Calu3 (cell line): ENCODE measurements at regions not wholly inside any gene's neighbourhood (a gene's known extent, or its start where the extent isn't known, plus 50 kb on each side); places are given as distances from the start of the nearest gene placed in this dataset.
A peak's percentile ranks its signal among the peaks of the same experiment; 100 is the strongest.

ENCODE experiments used
- BruUV-seq: library from RNA; stranded (reverse); fragments of 400-500 nt; replicated peaks from 2 replicates; lab custom pipeline; 2021; lab: Mats Ljungman, UMichigan
- CTCF ChIA-PET: fragments of 300-600 bp; sonication (Branson Sonifier 250); formaldehyde crosslinking; loops from one replicate; lab custom pipeline; 2022; ENCODE audit warnings: antibody characterized with exemption; lab: Charles Lee
- DNase-seq: peaks from one replicate; pipeline ENCODE4 v3.0.0; 2022
- H3K27ac Mint-ChIP-seq: one replicate; pipeline ENCODE4 v1.8.0; 2022; ENCODE audit warnings: mixed read lengths; ENCODE audit not compliant: unreplicated experiment
- H3K27me3 Mint-ChIP-seq: one replicate; pipeline ENCODE4 v1.8.0; 2022; ENCODE audit warnings: mixed read lengths; ENCODE audit not compliant: unreplicated experiment
- H3K36me3 Mint-ChIP-seq: one replicate; pipeline ENCODE4 v1.8.0; 2022; ENCODE audit warnings: mild to moderate bottlenecking, moderate library complexity, mixed read lengths; ENCODE audit not compliant: insufficient read depth, unreplicated experiment
- H3K4me1 Mint-ChIP-seq: one replicate; pipeline ENCODE4 v1.8.0; 2022; ENCODE audit warnings: mild to moderate bottlenecking, low read depth, mixed read lengths; ENCODE audit not compliant: unreplicated experiment
- H3K4me3 Mint-ChIP-seq: one replicate; pipeline ENCODE4 v1.8.0; 2022; ENCODE audit warnings: mild to moderate bottlenecking, low read depth, moderate library complexity, mixed read lengths; ENCODE audit not compliant: unreplicated experiment
- H3K9me3 Mint-ChIP-seq: one replicate; pipeline ENCODE4 v1.8.0; 2022; ENCODE audit warnings: low read depth, mixed read lengths; ENCODE audit not compliant: unreplicated experiment
- intact Hi-C: fragments of 100-400 bp; cut with micrococcal nuclease; formaldehyde crosslinking; loops from one replicate; pipeline ENCODE4 v1.10.0; 2022; ENCODE audit not compliant: unreplicated experiment
- TF ChIP-seq, protein P1 (sequence below): fragments of 200-600 bp; IDR thresholded peaks from one replicate; pipeline ENCODE4 v1.8.0; 2022; ENCODE audit warnings: antibody characterized with exemption; ENCODE audit not compliant: unreplicated experiment

DNA sequence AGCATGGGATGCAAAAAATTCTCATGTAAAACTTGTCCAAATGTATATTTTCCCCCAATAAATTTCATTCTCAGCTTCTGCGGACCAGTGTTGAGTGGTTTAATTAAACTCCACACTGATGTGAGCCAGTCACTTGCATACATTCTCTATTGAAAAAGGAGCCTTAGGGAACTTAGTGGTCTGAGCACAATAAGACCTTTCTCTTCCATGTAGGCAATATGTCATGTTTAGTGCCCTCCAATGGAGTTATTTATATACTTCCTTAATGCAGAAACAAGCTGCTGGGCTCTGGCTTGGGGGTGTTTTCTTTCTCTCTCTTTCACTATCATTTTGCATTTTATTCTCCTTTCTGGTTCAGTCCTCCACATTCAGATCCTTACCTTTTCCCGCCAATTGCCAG lies 196.9 kb downstream of the ANAPC10 start:
- no TSS peak for BruUV-seq
- no peaks in the 10 kb centered on the region for H3K9me3 Mint-ChIP-seq
- no peak overlapping the region for H3K27ac Mint-ChIP-seq
- intact Hi-C loops: no loop called here
- no peaks in the 10 kb centered on the region for H3K36me3 Mint-ChIP-seq
- no peak for DNase-seq
- TF ChIP-seq, protein P1, sequence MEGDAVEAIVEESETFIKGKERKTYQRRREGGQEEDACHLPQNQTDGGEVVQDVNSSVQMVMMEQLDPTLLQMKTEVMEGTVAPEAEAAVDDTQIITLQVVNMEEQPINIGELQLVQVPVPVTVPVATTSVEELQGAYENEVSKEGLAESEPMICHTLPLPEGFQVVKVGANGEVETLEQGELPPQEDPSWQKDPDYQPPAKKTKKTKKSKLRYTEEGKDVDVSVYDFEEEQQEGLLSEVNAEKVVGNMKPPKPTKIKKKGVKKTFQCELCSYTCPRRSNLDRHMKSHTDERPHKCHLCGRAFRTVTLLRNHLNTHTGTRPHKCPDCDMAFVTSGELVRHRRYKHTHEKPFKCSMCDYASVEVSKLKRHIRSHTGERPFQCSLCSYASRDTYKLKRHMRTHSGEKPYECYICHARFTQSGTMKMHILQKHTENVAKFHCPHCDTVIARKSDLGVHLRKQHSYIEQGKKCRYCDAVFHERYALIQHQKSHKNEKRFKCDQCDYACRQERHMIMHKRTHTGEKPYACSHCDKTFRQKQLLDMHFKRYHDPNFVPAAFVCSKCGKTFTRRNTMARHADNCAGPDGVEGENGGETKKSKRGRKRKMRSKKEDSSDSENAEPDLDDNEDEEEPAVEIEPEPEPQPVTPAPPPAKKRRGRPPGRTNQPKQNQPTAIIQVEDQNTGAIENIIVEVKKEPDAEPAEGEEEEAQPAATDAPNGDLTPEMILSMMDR: no peak
- no peak overlapping the region for H3K4me3 Mint-ChIP-seq
- CTCF ChIA-PET: no interaction called here
- H3K4me1 Mint-ChIP-seq: peaks cover 22% of the 10 kb centered on the region
- no peaks in the 10 kb centered on the region for H3K27me3 Mint-ChIP-seq

DNA sequence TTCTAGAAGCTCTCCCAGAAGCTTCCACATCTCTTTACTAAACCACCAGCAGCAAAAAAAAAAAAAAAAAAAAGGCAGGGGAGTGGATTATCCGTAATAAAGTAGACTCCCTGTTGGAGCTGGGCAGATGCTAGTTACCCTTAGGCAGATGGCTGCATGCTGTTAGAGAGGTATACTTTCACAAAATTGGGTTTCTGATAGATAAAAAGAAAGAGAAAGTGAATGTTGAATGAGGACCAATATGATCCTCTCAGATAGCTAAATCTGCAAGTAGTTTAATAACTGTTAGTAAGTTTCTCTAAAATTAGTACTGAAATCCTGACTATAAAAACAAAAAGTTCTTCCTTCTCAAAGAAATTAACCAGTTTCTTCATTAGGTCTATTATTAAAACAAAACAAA lies 195.4 kb downstream of the ANAPC10 start:
- peaks cover 35% of the 10 kb centered on the region for H3K4me1 Mint-ChIP-seq
- DNase-seq: no peak
- H3K27ac Mint-ChIP-seq: no peak overlapping the region
- TF ChIP-seq, protein P1: no peak
- no TSS peak for BruUV-seq
- no peak overlapping the region for H3K4me3 Mint-ChIP-seq
- peaks cover 4% of the 10 kb centered on the region for H3K9me3 Mint-ChIP-seq
- CTCF ChIA-PET: interaction anchor here (0.6 to 1.2 kb wide), 3 partner anchors 18 to 1150 kb away, joined by 4 to 8 read pairs (median 8); partner anchors contain the start of gene ANAPC10
- no peaks in the 10 kb centered on the region for H3K36me3 Mint-ChIP-seq
- no peaks in the 10 kb centered on the region for H3K27me3 Mint-ChIP-seq
- intact Hi-C loops: no loop called here

DNA sequence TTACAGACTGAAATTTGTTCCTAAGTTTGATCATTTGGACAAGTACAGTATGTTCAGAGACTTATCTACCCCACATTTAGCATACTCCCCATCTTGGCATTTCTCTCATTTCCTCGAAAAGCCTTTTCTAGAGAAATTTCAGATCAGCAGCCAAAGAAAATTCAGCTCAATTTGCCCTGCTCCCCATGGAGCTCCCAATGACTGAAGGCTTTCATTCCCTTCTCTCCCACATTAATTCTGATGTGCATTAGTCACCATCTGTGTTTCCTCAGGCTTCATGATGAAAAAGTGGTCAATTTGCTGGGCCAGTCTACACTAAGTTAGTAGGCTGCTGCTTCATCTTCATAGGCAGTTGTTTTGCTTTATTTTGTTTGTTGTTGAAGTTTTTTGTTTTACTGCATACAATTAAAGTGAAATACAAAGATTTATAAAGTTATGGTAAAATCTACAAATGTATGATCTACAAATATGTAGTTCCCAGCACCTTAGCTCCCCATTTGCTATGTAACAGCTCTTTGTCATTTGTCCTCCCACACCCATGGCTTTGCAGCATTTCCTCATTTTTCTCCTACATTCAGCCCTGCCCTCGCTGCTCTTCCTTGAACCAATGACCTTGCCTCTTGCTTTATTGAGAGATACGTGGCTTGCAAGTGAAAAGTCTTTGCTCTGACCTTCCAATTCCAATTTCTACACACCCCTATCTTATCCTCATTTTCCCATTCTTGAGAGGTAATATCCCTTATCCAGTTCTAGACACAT lies 193.9 kb downstream of the ANAPC10 start:
- H3K9me3 Mint-ChIP-seq: peaks cover 4% of the 10 kb centered on the region
- no TSS peak for BruUV-seq
- TF ChIP-seq, protein P1: no peak
- intact Hi-C loops: no loop called here
- H3K4me1 Mint-ChIP-seq: peaks cover 36% of the 10 kb centered on the region
- H3K36me3 Mint-ChIP-seq: no peaks in the 10 kb centered on the region
- DNase-seq: no peak
- CTCF ChIA-PET: no interaction called here
- H3K27me3 Mint-ChIP-seq: no peaks in the 10 kb centered on the region
- H3K4me3 Mint-ChIP-seq: no peak overlapping the region
- no peak overlapping the region for H3K27ac Mint-ChIP-seq

DNA sequence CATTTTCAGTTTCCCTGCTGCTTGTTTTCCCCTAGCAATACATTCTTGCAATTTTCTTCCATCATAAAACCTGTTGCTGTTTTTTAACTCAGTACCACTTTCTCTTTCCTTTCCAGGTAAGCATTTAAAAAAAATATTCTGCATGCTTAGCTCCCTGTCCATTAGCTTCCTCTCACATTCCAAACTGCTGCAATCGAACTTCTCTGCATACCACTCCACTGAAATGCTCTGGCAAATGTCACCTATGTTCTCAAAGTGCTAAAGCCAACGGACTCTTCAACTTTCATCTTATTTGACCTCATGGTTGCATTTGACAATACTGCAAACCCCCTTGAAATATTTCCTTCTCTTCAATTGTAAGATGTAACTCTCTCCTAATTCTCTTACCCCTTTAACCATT lies 192.7 kb downstream of the ANAPC10 start:
- TF ChIP-seq, protein P1: no peak
- no TSS peak for BruUV-seq
- Mint-ChIP-seq H3K36me3 (no peaks in the 10 kb centered on the region), H3K27ac (peak overlapping the region; percentile 4), H3K4me3 (no peak overlapping the region), H3K27me3 (no peaks in the 10 kb centered on the region), H3K9me3 (peaks cover 4% of the 10 kb centered on the region), H3K4me1 (peaks cover 36% of the 10 kb centered on the region)
- intact Hi-C loops: no loop called here
- DNase-seq: no peak
- CTCF ChIA-PET: interaction anchor here (0.7 kb wide), 1 partner anchor 335 kb away, joined by 3 read pairs; no protein-coding TSS in a partner anchor
